ENCODE measurements at regions not wholly inside any gene's neighbourhood (a gene's known extent, or its start where the extent isn't known, plus 50 kb on each side); places are given as distances from the start of the nearest gene placed in this dataset.

DNA sequence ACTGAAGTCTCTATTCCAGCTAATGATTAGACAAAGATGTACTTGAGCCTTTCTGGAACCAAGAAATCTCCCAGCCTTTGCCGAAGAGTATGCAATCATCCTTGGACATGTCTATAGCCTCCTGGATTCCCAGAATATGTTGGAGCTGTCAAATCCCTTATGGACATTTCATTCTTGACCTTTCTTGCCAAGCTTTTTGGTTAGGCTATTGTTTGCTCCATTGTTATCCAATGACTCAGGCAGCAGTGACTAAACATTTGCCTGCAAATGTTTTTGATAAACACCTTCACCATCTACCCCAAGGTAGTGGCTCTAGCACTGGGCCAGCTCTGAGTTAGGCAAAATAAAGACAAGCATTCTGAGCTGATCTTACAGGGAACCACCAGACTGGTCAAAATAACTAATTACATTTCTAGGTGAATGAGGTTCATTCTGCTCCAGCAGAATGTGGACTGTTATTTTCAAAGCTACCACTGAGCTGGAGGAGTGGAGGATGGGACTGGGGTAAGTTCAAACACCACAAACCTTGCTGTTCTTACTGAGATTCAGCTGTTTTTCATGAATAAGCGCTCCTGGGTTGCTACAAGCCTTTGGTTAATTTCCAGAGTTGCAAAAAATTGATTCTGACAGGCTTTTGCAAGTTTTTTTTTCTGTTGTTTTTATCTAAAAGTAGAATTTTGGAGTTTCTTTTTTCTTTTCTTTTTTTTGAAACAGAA lies 81.0 kb downstream of the TMEM270 start:
- TF ChIP-seq, protein P1, sequence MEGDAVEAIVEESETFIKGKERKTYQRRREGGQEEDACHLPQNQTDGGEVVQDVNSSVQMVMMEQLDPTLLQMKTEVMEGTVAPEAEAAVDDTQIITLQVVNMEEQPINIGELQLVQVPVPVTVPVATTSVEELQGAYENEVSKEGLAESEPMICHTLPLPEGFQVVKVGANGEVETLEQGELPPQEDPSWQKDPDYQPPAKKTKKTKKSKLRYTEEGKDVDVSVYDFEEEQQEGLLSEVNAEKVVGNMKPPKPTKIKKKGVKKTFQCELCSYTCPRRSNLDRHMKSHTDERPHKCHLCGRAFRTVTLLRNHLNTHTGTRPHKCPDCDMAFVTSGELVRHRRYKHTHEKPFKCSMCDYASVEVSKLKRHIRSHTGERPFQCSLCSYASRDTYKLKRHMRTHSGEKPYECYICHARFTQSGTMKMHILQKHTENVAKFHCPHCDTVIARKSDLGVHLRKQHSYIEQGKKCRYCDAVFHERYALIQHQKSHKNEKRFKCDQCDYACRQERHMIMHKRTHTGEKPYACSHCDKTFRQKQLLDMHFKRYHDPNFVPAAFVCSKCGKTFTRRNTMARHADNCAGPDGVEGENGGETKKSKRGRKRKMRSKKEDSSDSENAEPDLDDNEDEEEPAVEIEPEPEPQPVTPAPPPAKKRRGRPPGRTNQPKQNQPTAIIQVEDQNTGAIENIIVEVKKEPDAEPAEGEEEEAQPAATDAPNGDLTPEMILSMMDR (IDR thresholded peaks at IDR 0.05; ENCODE audit: low read length), result no peak
- TF ChIP-seq EZH2 (optimal IDR thresholded peaks at IDR 0.05; ENCODE audit: low read depth, low read length), result no peak
- no peak for TF ChIP-seq EZH2phosphoT487 (IDR thresholded peaks at IDR 0.05; ENCODE audit: low read length)

All from MM.1S (cell line).